ENCODE measurements at regions not wholly inside any gene's neighbourhood (a gene's known extent, or its start where the extent isn't known, plus 50 kb on each side); places are given as distances from the start of the nearest gene placed in this dataset.

- FAIRE-seq: no peak
- no peak overlapping the region for H3K27ac ChIP-seq (ENCODE audit: extremely low read depth, low read depth, low read length)
- no TSS peak for BruUV-seq (replicated peaks)
- ChIA-PET CTCF (ENCODE audit: low intra/inter-chr PET ratio) (no interaction called here), POLR2A (interaction anchor here (0.7 kb wide), 1 partner anchor 328 kb away, joined by 3 read pairs; no protein-coding TSS in a partner anchor)
- H3K36me3 ChIP-seq (ENCODE audit: control insufficient read depth, insufficient read depth, low read length): no peaks in the 10 kb centered on the region
- H3K9me3 ChIP-seq (replicated peaks; ENCODE audit: control insufficient read depth, insufficient read depth, low read depth, low read length): peaks cover 2% of the 10 kb centered on the region; the same call in 1 of the 2 replicates
- no peaks in the 10 kb centered on the region for H3K27me3 ChIP-seq (ENCODE audit: control insufficient read depth in 2 of 2, insufficient read depth in 2 of 2, low read length in 2 of 2)
- no peak overlapping the region for H2AFZ ChIP-seq (ENCODE audit: low read depth, low read length)
- TF ChIP-seq ARHGAP35 (IDR thresholded peaks at IDR 0.05; ENCODE audit: partially characterized antibody): no peak
- TF ChIP-seq ZNF639 (CRISPR knock-in tag; conservative IDR thresholded peaks at IDR 0.05 in 1 of 2, IDR thresholded peaks at IDR 0.05 in 1 of 2): no peak
- TF ChIP-seq XRCC5 (IDR thresholded peaks at IDR 0.05; ENCODE audit: low read depth, low read length): no peak
- no peak for TF ChIP-seq ADNP (tag; IDR thresholded peaks at IDR 0.05)
- no peak for TF ChIP-seq TFE3 (CRISPR knock-in tag; IDR thresholded peaks at IDR 0.05)
- TF ChIP-seq PTRF (tag; IDR thresholded peaks at IDR 0.05): no peak
- TF ChIP-seq, protein P1, sequence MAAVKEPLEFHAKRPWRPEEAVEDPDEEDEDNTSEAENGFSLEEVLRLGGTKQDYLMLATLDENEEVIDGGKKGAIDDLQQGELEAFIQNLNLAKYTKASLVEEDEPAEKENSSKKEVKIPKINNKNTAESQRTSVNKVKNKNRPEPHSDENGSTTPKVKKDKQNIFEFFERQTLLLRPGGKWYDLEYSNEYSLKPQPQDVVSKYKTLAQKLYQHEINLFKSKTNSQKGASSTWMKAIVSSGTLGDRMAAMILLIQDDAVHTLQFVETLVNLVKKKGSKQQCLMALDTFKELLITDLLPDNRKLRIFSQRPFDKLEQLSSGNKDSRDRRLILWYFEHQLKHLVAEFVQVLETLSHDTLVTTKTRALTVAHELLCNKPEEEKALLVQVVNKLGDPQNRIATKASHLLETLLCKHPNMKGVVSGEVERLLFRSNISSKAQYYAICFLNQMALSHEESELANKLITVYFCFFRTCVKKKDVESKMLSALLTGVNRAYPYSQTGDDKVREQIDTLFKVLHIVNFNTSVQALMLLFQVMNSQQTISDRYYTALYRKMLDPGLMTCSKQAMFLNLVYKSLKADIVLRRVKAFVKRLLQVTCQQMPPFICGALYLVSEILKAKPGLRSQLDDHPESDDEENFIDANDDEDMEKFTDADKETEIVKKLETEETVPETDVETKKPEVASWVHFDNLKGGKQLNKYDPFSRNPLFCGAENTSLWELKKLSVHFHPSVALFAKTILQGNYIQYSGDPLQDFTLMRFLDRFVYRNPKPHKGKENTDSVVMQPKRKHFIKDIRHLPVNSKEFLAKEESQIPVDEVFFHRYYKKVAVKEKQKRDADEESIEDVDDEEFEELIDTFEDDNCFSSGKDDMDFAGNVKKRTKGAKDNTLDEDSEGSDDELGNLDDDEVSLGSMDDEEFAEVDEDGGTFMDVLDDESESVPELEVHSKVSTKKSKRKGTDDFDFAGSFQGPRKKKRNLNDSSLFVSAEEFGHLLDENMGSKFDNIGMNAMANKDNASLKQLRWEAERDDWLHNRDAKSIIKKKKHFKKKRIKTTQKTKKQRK (IDR thresholded peaks at IDR 0.05; ENCODE audit: borderline replicate concordance, low read depth, low read length): no peak
- TF ChIP-seq SIRT6 (IDR thresholded peaks at IDR 0.05; ENCODE audit: low read depth, low read length): no peak
- TF ChIP-seq POLR2H (tag; IDR thresholded peaks at IDR 0.05; ENCODE audit: low read depth): no peak
- TF ChIP-seq SUPT5H (IDR thresholded peaks at IDR 0.05): no peak
- TF ChIP-seq MTA1 (IDR thresholded peaks at IDR 0.05; ENCODE audit: borderline replicate concordance): no peak
- no peak for TF ChIP-seq HDAC1 (IDR thresholded peaks at IDR 0.05)
- TF ChIP-seq HOXB6 (CRISPR knock-in tag; IDR thresholded peaks at IDR 0.05; ENCODE audit: borderline replicate concordance): no peak
- intact Hi-C loops (cut with micrococcal nuclease): no loop called here
- no peaks in the 10 kb centered on the region for H3K9me1 ChIP-seq (ENCODE audit: control insufficient read depth, insufficient read depth, low read length)
- H3K79me2 ChIP-seq (ENCODE audit: control insufficient read depth, insufficient read depth, low read length): no peaks in the 10 kb centered on the region
- no peak overlapping the region for H3K9ac ChIP-seq (ENCODE audit: insufficient read depth in 1 of 2, low read depth in 2 of 2, low read length in 2 of 2)
- H3K4me1 ChIP-seq (replicated peaks in 1 of 2; ENCODE audit: control insufficient read depth in 2 of 2, insufficient read depth in 2 of 2, low read length in 2 of 2): no peaks in the 10 kb centered on the region
- H3K4me3 ChIP-seq: no peak overlapping the region
- DNase-seq (ENCODE audit: extremely low read depth in 1 of 4, low spot score in 3 of 4): no peak
- H3K4me2 ChIP-seq (ENCODE audit: insufficient read depth, low read length): no peak overlapping the region
- WGBS (ENCODE audit: insufficient coverage, low coverage, missing lambda C conversion rate): 0% methylated on average over 2 of the region's 2 CpGs
- no peak for ATAC-seq
- in situ Hi-C loops (cut with MboI): no loop called here
- H4K20me1 ChIP-seq (replicated peaks; ENCODE audit: control insufficient read depth, insufficient read depth, low read length): no peaks in the 10 kb centered on the region
These were observed 244.1 kb upstream of the ZNF385D start for GRCh38 chr3:21995079-21995607.
